ENCODE measurements at regions not wholly inside any gene's neighbourhood (a gene's known extent, or its start where the extent isn't known, plus 50 kb on each side); places are given as distances from the start of the nearest gene placed in this dataset.
"Not testable (repeated sequence)": the region's sequence is repeated elsewhere in the genome, so short reads cannot be mapped to it uniquely, and the experiment has no call there.

DNA sequence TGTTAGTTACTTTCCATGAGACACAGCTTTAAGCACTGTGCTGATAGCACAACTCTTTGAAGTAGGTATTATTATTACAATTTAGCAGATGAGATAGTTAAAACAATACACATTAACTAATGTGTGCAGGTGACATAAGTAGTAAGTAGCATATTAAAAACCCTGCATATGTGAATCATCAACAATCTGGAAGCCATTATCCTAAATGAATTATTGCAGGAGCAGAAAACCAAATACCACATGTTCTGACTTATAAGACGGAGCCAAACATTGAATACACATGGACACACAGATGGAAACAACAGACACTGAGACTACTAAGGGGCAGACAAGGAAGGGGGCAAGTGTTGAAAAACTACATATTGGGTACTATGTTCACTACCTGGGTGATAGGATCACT is 300.3 kb upstream of the GULP1 start:
- peak; percentile 28 for DNase-seq (ENCODE audit: low read depth)

DNA sequence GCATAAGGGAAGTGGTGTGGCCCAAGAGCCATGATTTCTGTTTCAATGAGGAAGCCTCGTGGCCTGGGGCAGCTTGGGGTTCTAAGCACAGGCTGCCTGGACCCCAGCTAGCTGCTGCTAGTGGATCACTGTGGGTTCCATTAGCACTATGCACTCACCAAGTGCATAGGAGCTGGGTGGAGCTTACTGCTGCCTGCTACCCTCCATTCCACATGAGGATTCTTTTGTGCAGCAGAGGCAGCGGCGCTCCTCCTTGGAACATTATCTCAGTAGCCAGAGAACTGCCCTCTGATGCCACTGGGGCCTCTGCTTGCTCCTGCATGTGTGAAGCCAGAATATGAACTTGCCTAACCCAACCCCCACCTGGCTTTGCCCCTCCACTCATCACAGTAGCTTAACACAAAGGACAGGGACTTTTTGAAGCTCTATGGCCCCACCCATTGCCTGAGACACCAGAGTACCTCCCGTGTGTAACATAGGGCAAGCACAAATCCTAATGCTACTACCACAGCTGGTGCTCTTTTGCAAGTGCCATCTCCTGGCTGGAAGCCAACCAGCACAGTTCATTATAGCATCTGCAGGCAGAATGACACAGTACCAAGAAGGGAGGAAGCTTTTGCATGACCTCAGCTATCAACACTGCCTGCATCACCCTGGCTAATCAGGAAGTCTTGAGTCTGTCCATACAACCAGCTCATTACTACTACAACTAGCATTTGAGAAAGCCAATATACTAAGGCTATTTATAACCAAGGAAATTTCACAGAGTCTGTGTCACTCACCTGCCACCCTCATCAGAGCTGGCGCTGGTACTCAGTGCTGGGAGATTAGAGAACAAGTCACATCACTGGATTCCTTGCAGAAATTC is 297.0 kb upstream of the GULP1 start:
- DNase-seq (ENCODE audit: low read depth): no peak

GRCh38 chr2:187995556-187995955 is 296.1 kb upstream of the GULP1 start:
- no peak for DNase-seq (ENCODE audit: low read depth)

DNA sequence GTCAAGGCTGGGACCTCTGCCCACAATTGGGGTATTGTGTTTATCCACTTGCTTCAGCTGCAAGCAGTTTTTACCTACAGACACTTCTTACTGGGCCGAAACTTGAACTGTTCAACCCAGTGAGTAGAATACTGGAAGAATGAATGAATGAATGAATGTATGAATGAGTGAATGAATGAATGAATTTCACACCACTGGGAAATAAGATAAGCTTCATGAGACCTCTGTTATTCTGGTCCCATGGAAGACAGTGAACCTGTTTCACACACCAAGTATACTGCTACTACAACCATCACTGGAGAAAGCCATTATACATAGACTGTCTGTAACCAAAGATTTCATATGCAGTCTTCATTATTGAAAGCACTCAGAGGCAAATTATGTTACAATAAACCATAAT is 295.0 kb upstream of the GULP1 start:
- no peak for DNase-seq (ENCODE audit: low read depth)

- no peak for DNase-seq (ENCODE audit: low read depth)
Observed at GRCh38 chr2:188000189-188000588, 291.5 kb upstream of the GULP1 start.

GRCh38 chr2:188003800-188004199 is 287.9 kb upstream of the GULP1 start:
- no peak for DNase-seq (ENCODE audit: low read depth)

DNA sequence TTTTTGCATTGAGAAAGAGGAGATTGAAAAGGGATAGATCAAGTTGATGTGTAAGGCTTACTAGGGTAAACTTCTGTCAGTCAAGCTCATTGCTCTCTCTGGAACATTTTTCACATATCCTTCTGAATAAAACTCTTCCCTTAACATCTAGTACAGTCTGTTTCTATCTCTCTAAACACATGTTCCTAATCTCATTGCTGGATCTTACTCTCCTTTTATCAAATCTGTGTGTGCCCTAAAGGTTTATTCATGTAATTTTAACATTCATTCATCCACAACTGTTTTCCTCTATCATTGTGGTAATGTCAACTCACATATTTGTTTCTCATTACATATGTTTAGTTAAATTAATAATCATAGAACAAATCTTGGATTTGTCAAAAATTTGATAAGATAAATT is 277.9 kb upstream of the GULP1 start:
- DNase-seq (ENCODE audit: low read depth): no peak

DNA sequence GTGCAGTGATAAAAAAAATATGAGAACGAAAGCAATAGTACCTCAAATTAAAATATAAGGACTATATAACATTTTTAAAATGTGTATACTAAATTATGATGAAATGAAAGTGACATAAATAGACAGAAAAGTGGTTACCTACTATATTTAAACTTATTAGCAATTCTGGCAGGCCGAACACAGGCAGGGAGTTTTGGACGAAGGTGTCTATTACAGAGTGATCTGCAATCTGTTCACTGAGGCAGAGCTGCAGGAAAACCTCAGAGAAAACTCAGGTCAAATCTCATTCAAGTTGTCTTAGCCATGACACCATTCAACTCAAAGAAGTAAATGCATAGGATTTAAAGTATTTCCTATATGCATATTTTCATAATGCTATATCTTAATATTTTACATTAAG is 274.8 kb upstream of the GULP1 start:
- DNase-seq (ENCODE audit: low read depth): no peak

DNA sequence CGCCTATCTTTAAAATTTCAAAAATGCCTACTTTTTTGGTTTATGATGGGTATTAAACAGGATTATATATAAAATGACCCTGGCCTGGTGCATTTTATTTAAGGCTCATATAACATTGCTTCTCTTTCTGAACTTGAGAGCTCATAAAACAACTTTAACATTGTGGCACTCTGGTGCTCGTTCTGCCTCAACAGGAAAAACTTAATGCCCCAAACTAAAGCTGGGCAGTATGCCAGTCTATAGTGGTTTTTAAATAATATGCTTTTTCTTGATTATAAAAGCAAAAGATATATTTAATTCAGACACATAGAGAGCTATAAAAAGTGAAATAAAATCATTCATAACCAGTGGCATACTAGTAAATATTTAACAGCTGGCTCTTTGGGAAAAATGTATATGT is 269.3 kb upstream of the GULP1 start:
- DNase-seq (ENCODE audit: low read depth): no peak

- DNase-seq (ENCODE audit: low read depth): no peak
Observed at GRCh38 chr2:188023035-188023434, 268.6 kb upstream of the GULP1 start.

DNA sequence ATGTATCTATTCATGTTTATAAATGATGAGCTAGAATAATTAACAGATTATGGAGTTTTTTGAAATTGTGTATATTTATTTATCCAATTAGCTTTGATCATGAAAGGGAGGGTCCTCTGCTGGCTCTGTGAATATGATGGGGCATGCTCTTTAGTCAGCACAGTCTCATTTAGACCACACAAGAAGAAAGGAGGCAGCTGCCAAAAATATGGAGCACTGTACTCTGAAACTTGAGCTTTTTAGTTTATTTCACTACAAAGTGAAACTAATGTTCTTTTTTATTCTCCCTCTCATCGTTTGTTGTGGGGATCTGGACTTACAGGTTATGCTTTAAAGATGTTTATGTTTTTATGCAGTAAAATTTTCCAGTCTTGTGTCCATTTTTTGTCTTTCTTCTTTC is 266.9 kb upstream of the GULP1 start:
- DNase-seq (ENCODE audit: low read depth): no peak

GRCh38 chr2:188028739-188029138 is 262.9 kb upstream of the GULP1 start:
- DNase-seq (ENCODE audit: low read depth): no peak

DNA sequence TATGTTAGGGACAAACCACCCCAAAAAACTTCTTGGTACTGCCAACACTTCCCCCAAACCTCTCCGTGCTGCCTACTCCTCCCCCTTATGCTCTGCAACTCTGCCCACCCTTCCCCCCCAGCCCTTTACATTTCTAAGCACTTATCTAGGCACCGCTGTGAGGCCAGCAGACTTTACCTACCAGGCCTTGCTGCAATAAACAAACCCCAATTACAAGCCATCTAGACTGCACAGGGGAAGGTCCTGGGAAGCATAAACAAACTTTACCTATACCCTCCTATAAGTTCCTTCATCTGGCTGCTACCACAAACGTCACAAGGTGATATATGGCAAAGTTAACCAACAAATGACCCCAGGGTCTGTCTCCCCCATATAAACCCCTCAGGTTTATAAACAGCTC is 259.4 kb upstream of the GULP1 start:
- no peak for DNase-seq (ENCODE audit: low read depth)

GRCh38 chr2:188032786-188033185 is 258.9 kb upstream of the GULP1 start:
- DNase-seq (ENCODE audit: low read depth): no peak

- DNase-seq (ENCODE audit: low read depth): not testable (repeated sequence)
Observed at GRCh38 chr2:188033240-188033639, 258.4 kb upstream of the GULP1 start.

GRCh38 chr2:188034102-188034501 is 257.6 kb upstream of the GULP1 start:
- DNase-seq (ENCODE audit: low read depth): not testable (repeated sequence)

DNA sequence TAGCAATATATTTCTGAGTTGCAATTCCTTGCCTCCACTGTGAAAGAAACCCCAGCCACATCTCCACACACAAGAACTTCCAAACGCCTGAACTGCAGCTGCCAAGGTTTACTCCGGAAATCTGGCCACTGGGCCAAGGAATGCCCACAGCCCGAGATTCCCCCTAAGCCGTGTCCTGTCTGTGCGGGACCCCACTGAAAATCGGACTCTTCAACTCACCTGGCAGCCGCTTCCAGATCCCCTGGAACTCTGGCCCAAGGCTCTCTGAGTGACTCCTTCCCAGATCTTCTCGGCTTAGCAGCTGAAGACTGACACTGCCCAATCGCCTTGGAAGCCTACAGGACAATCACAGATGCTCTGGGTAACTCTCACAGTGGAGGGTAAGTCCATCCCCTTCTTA is 256.3 kb upstream of the GULP1 start:
- not testable (repeated sequence) for DNase-seq (ENCODE audit: low read depth)

GRCh38 chr2:188036786-188037185 is 254.9 kb upstream of the GULP1 start:
- not testable (repeated sequence) for DNase-seq (ENCODE audit: low read depth)

DNA sequence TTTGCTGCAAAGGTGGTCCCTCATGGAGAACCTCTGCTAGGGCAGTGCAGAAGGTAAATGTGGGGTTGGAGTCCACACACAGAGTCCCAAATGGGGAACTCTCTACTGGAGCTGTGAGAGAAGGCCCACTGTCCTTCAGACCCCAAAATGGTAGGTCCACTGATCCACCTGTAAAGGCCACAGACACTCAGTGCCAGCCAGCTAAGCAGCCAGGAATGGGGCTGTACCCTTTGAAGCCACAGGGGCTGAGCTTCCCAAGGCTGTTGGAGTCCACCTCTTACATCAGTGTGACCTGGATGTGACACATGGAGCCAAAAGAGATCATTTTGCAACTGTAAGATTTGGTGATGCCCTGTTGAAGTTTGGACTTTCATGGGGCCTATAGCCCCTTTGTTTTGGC is 252.4 kb upstream of the GULP1 start:
- DNase-seq (ENCODE audit: low read depth): no peak

- DNase-seq (ENCODE audit: low read depth): peak; percentile 23
Observed at GRCh38 chr2:188042412-188042811, 249.3 kb upstream of the GULP1 start.

- DNase-seq (ENCODE audit: low read depth): no peak
Observed at GRCh38 chr2:188045016-188045415, 246.7 kb upstream of the GULP1 start.

- DNase-seq (ENCODE audit: low read depth): no peak
Observed at GRCh38 chr2:188046437-188046836, 245.2 kb upstream of the GULP1 start.

GRCh38 chr2:188047735-188048134 is 243.9 kb upstream of the GULP1 start:
- no peak for DNase-seq (ENCODE audit: low read depth)

- peak; percentile 20 for DNase-seq (ENCODE audit: low read depth)
Observed at GRCh38 chr2:188050726-188051125, 240.9 kb upstream of the GULP1 start.
